NCI-H526 (cell line): ENCODE measurements at regions not wholly inside any gene's neighbourhood (a gene's known extent, or its start where the extent isn't known, plus 50 kb on each side); places are given as distances from the start of the nearest gene placed in this dataset.

ENCODE experiments used
- DNase-seq, 2 experiments: peaks; one replicate each; lab custom pipeline; 2025; lab: John Stamatoyannopoulos, UW

GRCh38 chr7:134391223-134391622 is 67.7 kb downstream of the AKR1B1 start:
- no peak for DNase-seq

- no peak for DNase-seq
Observed at GRCh38 chr7:134388336-134389019, 70.4 kb downstream of the AKR1B1 start.

- DNase-seq = no peak
Observed at GRCh38 chr7:134378562-134378961, 61.8 kb upstream of the SLC35B4 start.

- no peak for DNase-seq
Observed at GRCh38 chr7:134376693-134377092, 60.0 kb upstream of the SLC35B4 start.

GRCh38 chr7:134375206-134375605 is 58.5 kb upstream of the SLC35B4 start:
- DNase-seq = no peak

GRCh38 chr7:134374791-134375190 is 58.1 kb upstream of the SLC35B4 start:
- no peak for DNase-seq

GRCh38 chr7:134374291-134374690 is 57.6 kb upstream of the SLC35B4 start:
- no peak for DNase-seq

GRCh38 chr7:134372858-134373257 is 56.1 kb upstream of the SLC35B4 start:
- DNase-seq = no peak

- DNase-seq = no peak
Observed at GRCh38 chr7:134371971-134372370, 55.2 kb upstream of the SLC35B4 start.

- DNase-seq = peak; percentile 21 to 45
Observed at GRCh38 chr7:134371536-134371935, 54.8 kb upstream of the SLC35B4 start.

GRCh38 chr7:134370135-134370534 is 53.4 kb upstream of the SLC35B4 start:
- no peak for DNase-seq

- DNase-seq = peak; percentile 76 to 88
Observed at GRCh38 chr7:134368851-134369544, 52.3 kb upstream of the SLC35B4 start.

GRCh38 chr7:134367956-134368749 is 51.4 kb upstream of the SLC35B4 start:
- DNase-seq = no peak
